KG1 (cell line): ENCODE measurements at regions not wholly inside any gene's neighbourhood (a gene's known extent, or its start where the extent isn't known, plus 50 kb on each side); places are given as distances from the start of the nearest gene placed in this dataset.
"Not testable (repeated sequence)": the region's sequence is repeated elsewhere in the genome, so short reads cannot be mapped to it uniquely, and the experiment has no call there.

Experiments
- DNase-seq: peaks from one replicate; lab custom pipeline; 2025; lab: John Stamatoyannopoulos, UW

DNA sequence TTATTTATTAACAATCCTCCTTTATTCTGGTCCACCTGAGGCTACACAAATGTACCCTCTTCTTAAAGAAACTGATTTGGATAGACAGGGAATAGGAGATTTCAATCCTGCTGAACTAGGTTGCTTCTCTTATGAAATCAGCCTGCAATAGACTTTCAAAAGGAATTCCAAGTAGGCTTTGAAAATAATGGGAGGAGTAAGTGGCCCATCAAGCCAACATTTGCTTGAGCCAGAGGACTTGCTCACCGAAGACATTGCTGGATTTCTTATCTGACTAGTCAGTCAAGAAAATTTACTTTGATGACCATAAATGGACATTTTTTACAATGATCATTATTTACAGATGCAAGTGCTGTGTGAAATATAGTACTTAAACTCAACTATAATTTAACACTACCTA lies 82.8 kb upstream of the RASSF8 start:
- DNase-seq: no peak

DNA sequence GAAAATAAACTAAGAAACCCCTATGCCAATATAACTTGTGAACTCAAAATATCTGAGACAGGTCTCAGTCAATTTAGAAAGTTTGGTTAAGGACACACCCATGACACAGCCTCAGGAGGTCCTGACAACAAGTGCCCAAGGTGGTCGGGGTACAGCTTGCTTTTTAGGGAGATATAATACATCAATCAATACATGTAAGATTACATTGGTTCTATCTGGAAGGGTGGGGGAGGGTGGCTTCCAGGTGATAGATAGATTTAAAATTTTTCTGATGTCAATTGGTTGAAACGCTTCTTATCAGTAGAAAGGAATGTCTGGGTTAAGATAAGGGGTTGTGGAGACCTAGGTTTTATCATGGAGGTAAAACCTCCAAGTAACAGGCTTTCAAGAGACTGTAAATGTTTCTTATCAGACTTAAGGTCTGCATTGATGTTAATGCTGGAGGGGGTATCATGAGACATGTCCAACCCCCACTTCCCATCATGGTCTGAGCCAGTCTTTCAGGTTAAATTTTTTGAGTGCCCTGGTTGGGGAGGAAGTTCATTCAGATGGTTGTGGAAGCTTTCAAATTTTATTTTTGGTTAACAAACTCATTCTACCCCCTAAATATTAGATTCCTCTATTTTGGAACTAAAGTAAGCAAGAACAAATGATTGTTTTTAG lies 82.0 kb upstream of the RASSF8 start:
- DNase-seq: no peak

DNA sequence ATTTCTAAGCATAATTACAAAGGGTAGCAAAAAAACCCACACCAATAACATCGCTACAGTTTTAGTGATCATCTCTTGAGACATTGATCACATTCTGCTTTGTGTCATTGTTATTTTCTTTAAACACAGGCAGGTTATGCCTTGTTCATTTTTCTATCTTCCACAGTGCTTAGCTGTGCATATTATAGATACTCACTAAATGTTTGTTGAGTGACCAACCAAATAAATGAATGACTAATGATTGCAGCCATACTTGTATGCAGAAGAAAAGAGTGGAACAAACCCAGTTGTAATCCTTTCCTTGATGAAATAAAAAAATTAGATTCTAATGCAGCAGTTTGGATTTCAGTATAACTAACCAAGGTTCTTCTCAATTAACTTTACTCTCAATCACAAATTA lies 81.0 kb upstream of the RASSF8 start:
- no peak for DNase-seq

DNA sequence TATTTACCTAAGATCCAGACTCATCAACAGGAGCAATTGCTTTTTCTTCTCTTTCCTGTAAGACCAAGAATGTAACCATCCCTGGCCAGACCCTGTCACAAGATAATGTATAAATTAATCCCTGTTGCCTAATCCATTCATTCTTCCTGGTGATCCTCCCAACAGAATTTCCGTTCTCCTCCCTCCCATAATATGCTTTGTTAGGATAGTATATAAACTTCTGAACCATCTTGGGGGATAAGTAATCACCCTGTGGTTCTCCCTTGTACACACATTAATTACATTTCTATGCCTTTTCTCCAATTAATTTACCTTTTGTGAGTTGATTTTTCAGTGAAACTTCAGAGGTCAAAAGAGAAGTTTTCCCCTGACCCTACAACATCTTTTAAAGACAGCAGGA lies 76.2 kb upstream of the RASSF8 start:
- DNase-seq: no peak

DNA sequence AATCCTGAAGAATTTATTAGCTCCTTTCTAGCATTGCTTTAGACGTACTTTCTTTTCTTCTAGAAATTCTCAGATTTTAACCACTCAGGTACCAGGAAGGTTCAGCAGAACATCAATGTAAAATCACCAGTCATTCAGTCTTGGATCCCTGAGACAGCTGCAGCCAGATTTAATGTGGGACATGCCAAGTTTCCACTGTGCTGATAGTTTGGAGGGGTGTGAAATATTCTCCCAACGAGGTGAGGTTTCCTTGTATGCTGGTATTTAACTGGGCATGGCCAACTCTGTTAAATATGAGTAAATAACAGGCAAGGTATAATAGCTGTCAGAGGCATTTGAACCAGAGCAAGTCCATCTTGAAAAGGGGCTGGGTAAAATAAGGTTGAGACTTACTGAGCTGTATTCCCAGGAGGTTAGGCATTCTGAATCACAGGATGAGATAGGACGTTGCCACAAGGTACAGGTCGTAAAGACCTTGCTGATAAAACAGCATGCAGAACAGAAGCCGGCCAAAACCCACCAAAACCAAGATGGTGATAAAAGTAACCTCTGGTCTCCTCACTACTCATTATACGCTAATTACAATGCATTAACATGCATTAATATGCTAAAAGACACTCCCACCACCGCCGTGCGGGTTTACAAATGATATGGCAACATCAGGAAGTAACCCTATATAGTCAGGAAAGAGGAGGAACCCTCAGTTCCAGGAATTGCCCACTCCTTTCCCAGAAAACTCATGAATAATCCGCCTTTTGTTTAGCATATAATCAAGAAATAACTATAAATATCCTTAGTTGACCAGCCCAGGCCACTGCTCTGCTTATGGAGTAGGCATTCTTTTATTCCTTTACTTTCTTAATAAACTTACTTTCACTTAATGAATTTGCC lies 75.2 kb upstream of the RASSF8 start:
- no peak for DNase-seq

DNA sequence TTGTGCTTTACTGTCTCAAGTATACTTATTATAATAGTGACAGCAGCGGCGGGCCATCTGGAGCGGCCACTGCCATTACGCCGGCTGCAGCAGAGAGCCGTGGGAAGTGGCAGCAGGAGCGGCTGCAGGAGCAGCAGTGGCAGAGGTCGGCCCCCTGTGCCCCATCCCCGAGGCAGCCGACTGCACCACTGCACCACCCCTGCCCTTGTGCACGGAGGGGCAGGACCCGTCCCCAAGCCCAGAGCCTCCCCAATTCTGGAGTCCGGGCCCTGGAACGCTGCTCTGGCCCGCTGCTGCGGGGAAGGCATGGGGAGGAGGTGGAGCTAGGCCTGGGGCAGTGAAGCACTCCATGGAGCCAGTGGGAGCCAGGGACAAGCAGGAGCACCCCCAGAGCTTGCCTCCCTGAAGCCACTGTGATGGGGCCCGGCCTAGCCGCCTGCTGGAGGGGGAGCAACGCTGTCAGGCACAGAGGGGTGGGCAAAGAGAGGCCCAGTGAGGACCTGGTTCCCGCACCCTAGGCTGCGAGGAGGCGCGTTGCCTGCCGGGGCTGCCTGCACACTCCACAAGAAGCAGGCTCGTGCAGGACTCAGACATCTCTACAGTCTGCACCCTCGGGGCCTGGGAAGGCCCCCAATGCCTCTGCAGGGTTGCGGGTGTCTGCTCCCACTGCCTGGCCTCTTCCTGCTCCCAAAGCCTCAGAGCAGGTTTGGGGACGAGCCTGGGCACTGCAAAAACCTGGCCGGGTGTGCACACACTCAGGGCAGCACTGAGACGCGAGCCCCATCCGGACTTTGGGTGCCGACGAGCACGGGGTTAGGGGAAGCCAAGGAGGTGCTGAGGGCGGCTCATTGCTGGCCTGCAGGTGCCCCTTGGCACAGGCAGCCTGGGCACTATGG lies 74.2 kb upstream of the RASSF8 start:
- DNase-seq: no peak

DNA sequence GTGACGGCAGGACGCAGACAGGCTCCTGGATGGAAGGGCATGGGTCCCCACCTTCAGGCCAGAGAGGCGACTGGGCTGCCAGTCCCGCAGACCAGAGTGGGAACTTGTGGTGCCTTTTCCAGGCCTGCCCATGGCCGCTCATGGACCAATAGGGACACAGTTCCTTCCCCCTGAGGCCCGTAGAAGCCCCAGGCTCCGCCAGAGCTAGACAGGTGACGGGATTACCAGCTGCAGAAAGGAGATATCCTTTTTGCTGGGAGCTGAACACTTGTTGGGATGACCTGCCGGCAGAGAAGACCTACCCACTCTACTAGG lies 73.6 kb upstream of the RASSF8 start:
- no peak for DNase-seq

DNA sequence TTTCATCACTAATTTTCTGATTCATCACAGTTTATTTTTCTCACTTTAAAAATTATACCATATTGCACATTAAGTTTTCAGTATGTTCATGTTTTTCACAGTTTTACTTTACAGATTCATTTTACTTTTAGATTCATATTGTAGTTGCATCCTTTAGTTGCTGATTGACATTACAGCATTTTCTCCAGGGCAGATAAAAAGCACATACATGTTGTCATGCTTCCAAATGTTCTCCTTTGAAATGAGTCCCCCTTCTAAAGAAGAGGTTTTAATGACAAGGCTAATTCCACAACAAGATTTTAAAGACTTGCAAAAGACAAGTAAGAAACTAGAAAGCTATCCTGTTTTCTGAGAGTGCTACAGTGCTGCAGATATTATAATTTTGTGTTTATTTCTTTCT lies 72.1 kb upstream of the RASSF8 start:
- DNase-seq: no peak

DNA sequence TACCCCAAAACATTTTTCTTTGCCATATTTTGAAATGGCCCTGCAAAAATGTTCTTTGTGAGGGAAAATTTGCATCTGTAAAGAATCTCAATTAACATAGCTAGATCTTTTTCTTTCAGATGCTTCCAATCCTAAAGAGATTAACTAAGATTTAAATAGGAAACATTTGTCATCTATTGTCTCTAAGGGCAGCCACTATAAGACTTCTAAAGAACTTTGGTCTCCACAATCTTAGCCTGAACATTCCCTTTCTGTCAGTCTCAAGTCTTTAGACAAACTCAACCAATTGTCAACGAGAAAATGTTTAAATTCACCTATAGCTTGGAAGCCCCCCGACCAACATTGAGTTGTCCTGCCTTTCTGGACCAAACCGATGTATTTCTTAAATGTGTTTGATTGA lies 71.1 kb upstream of the RASSF8 start:
- no peak for DNase-seq

DNA sequence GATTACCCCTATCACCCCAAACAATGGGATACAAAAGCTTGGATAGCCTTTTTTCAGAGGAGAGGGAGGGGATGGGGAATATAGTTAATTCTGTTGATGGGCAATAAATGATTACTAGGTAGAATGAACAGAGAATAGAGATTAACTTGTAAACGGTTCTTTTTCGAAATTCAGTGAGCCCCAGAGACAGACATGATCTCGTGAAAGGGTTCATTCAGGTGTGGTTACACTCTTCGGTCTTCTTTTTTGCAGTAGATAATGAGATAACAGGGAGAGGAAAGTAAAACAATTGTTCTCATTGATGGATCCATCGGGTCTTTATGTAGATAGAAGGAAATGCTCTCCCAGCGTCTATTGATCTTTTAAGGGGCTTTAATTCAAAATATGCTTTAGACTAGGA lies 69.3 kb upstream of the RASSF8 start:
- no peak for DNase-seq

DNA sequence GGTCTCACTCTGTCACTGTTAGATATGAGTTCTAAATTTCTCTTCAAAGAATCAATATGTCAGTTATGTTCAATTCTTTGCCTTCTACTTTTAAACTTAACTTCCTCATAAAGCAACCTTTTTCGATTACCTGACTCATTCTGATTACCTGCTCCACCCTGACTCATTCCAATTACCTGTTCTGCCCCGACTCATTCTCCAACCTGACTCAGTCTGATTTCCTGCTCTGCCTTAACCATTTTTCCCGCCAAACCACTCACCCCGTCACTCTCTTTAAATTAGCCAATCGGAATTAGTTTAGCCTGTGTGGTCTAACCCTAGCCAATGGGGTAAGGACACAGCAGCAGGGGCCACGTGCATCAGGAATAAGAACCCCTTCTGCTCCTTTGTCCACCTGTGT lies 67.4 kb upstream of the RASSF8 start:
- not testable (repeated sequence) for DNase-seq

DNA sequence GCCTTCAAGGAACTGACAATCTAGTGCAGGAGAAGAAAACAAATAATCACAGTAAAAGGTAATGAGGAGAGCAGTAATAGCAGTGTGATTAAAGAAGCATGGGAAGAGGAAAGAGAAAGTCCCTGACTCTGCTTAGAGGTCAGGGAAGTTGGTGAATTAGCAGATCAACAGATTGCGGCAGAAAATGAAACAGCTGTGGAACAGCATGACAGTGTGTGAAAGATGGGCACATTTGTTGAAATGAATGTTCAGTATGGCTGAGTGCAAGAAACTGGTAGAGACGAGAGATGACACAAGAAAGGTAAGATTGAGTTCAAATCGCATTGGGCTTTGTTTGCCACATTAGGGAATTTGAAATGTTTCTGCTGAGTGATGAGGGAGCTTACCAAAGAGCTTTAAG lies 63.7 kb upstream of the RASSF8 start:
- no peak for DNase-seq

DNA sequence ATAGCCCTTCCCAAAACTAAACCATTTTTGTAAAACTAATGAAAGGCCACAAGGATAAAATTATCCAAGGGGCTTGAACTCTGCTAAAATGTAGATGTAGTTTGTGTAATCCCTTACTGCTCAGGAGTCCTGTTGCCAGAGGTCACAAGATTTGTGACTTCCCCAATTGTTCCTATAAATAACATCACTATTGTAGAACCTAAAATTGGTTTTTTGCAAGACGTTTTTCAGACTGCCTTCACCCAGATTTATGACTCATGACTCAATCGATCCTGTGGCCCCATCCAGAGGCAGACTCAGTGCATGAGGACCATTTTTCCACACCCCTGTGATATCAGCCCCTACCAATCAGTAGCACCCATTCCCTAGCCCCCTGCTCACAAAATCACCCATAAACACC lies 61.5 kb upstream of the RASSF8 start:
- no peak for DNase-seq

DNA sequence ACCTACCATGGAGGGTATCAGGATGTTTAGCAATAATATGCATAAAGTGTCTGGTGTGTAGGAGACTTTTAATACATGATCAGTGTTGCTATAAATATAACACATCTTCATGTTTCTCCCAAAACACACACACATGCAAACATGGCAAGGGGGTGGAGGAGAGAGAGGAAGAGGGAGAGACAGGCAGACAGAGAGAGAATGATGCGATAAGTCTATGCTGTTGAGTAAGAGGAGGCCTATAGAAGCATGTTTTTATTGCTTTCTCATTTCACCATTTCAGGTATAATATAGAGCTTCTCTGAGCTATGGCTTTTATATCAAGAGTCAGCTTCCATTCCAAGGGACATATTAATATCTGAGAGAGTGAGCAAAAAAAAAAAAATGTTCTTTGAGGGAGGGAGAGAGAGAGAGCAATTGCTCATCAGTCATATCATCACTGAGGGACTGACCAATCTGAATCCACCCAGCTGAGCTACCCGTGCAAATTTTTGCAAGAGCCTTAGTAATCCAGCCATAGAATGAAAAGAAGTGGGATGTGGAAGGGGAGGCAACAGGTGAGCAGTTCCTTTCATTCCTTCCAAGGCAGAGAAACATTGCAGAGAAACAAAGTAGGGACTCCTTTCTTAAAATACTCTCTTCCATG lies 54.8 kb upstream of the RASSF8 start:
- DNase-seq: no peak

DNA sequence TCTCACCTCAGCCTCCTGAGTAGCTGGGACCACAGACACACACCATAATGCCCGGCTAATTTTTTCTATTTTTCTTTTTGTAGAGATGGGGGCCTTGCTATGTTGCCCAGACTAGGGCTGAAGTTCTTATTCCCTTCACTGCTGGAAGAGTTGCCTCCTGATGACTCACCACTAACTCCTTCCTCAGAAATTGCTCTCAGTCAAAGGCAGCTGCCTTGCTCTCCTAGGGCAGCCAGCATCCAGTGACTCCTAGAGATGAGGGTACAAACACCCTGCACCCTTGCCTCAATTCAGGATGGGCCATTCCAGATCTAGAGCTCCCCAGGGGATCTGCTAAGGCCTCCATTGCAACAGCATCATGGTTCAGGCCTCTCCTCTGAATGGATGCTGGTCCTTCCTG lies 54.0 kb upstream of the RASSF8 start:
- DNase-seq: no peak

DNA sequence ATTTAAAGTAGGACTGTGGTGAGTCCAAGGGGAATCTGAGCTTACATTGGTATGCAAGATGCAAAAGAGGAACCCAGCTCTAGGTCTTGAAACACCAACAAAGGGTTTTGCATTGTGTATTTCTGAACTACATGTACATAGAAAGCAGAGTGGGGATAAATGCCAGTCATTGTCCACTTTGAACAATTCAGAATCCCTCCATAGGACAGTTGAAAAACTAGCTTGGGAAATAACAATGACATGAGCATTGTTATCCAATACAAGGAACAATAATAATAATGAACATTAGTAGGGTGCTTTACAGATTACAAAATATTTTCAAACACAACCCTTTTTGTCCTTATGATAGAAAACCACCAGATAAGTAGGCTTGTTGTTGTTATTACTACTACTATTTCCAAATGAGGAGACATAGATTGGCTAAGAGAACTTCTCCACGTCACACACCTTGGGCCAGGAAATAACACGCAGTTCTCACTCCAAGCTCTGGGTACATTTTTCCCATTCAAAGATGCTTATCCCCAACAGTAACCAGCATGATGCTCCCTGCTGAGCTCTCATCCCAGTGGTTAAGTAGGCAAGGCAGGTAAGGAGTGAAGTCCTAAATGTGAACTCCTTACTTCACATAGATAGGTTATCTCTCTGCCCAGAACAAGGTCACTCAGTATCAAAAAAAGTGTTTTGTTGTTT lies 51.7 kb upstream of the RASSF8 start:
- DNase-seq: no peak
